Mesendoderm (in vitro differentiated cells): ENCODE measurements at regions not wholly inside any gene's neighbourhood (a gene's known extent, or its start where the extent isn't known, plus 50 kb on each side); places are given as distances from the start of the nearest gene placed in this dataset.
A peak's percentile ranks its signal among the peaks of the same experiment; 100 is the strongest.
"Not testable (repeated sequence)": the region's sequence is repeated elsewhere in the genome, so short reads cannot be mapped to it uniquely, and the experiment has no call there.

Experiments used
- DNase-seq: peaks from one replicate; pipeline ENCODE4 v3.0.0; 2013
- H2AK5ac ChIP-seq: 2 replicates; pipeline ENCODE4 v1.6.1; 2013; ENCODE audit warnings: low read length, inconsistent platforms
- H2BK120ac ChIP-seq: 2 replicates; pipeline ENCODE4 v1.6.1; 2013; ENCODE audit warnings: low read depth, mild to moderate bottlenecking, low read length, moderate library complexity, mixed read lengths
- H2BK15ac ChIP-seq: replicated peaks from 2 replicates; pipeline ENCODE4 v1.6.1; 2013; ENCODE audit warnings: low read depth, mild to moderate bottlenecking, moderate library complexity
- H2BK5ac ChIP-seq: 2 replicates; pipeline ENCODE4 v1.6.1; 2013; ENCODE audit warnings: low read length, inconsistent platforms
- H3K18ac ChIP-seq: 2 replicates; pipeline ENCODE4 v1.6.1; 2013; ENCODE audit warnings: mild to moderate bottlenecking, low read length, mixed read lengths
- H3K23ac ChIP-seq: one replicate; pipeline ENCODE4 v1.6.1; 2013; ENCODE audit warnings: low read length
- H3K27ac ChIP-seq: 2 replicates; pipeline ENCODE4 v1.5.1; 2013; ENCODE audit warnings: low read depth, mild to moderate bottlenecking, inconsistent platforms, low read length, moderate library complexity
- H3K27me3 ChIP-seq: 2 replicates; pipeline ENCODE4 v1.6.1; 2013; ENCODE audit warnings: low read length, control low read depth, mild to moderate bottlenecking, inconsistent platforms; ENCODE audit not compliant: insufficient read depth, poor library complexity
- H3K36me3 ChIP-seq: 2 replicates; pipeline ENCODE4 v1.6.1; 2013; ENCODE audit warnings: low read length, inconsistent platforms; ENCODE audit not compliant: control insufficient read depth, insufficient read depth
- H3K4ac ChIP-seq: one replicate; pipeline ENCODE4 v1.6.1; 2013; ENCODE audit warnings: low read depth, mild to moderate bottlenecking, low read length, moderate library complexity
- H3K4me1 ChIP-seq: 2 replicates; pipeline ENCODE4 v1.6.1; 2013; ENCODE audit warnings: low read depth, low read length, inconsistent platforms; ENCODE audit not compliant: control insufficient read depth
- H3K4me2 ChIP-seq: 2 replicates; pipeline ENCODE4 v1.6.1; 2013; ENCODE audit warnings: low read length
- H3K4me3 ChIP-seq: 2 replicates; pipeline ENCODE4 v1.5.1; 2013; ENCODE audit warnings: mild to moderate bottlenecking, low read length
- H3K56ac ChIP-seq: one replicate; pipeline ENCODE4 v1.6.1; 2013; ENCODE audit warnings: low read length
- H3K79me1 ChIP-seq: 2 replicates; pipeline ENCODE4 v1.6.1; 2013; ENCODE audit warnings: low read length, inconsistent platforms
- H3K79me2 ChIP-seq: 2 replicates; pipeline ENCODE4 v1.6.1; 2013; ENCODE audit warnings: mild to moderate bottlenecking, low read length; ENCODE audit not compliant: control insufficient read depth, insufficient read depth
- H3K9ac ChIP-seq: 2 replicates; pipeline ENCODE4 v1.6.1; 2013; ENCODE audit warnings: low read length, inconsistent platforms
- H4K5ac ChIP-seq: one replicate; pipeline ENCODE4 v1.6.1; 2013; ENCODE audit warnings: low read length
- H4K8ac ChIP-seq: one replicate; pipeline ENCODE4 v1.6.1; 2013; ENCODE audit warnings: low read depth, mild to moderate bottlenecking, control low read depth, low read length, moderate library complexity
- WGBS: extraction: QIAGEN DNeasy Blood & Tissue Kit; methylation state at CpG from one replicate; pipeline ENCODE4 v1.1.7; 2013; ENCODE audit warnings: low lambda C conversion rate, missing lambda C conversion rate; ENCODE audit not compliant: insufficient coverage; ENCODE audit errors: extremely low coverage; 5-methylcytosine and 5-hydroxymethylcytosine counted together

- Histone ChIP-seq H2AK5ac (no peak overlapping the region), H3K56ac (no peak overlapping the region), H3K79me1 (no peaks in the 10 kb centered on the region), H3K27me3 (no peaks in the 10 kb centered on the region), H3K4me3 (peak overlapping the region; percentile 26), H3K4me2 (peak overlapping the region; percentile 23), H3K36me3 (no peaks in the 10 kb centered on the region), H4K8ac (no peak overlapping the region), H3K4me1 (no peaks in the 10 kb centered on the region), H4K5ac (no peak overlapping the region), H3K4ac (no peak overlapping the region), H2BK15ac (no peak overlapping the region), H3K27ac (no peak overlapping the region), H3K79me2 (no peaks in the 10 kb centered on the region), H2BK5ac (no peak overlapping the region), H3K9ac (peak overlapping the region; percentile 22), H2BK120ac (no peak overlapping the region), H3K23ac (no peak overlapping the region), H3K18ac (no peak overlapping the region)
- WGBS: no CpG with 5 or more reads among the region's 34 CpGs
- DNase-seq: peak; percentile 68
Measured at GRCh38 chr20:30811885-30812671, 445.4 kb upstream of the DEFB115 start.

DNA sequence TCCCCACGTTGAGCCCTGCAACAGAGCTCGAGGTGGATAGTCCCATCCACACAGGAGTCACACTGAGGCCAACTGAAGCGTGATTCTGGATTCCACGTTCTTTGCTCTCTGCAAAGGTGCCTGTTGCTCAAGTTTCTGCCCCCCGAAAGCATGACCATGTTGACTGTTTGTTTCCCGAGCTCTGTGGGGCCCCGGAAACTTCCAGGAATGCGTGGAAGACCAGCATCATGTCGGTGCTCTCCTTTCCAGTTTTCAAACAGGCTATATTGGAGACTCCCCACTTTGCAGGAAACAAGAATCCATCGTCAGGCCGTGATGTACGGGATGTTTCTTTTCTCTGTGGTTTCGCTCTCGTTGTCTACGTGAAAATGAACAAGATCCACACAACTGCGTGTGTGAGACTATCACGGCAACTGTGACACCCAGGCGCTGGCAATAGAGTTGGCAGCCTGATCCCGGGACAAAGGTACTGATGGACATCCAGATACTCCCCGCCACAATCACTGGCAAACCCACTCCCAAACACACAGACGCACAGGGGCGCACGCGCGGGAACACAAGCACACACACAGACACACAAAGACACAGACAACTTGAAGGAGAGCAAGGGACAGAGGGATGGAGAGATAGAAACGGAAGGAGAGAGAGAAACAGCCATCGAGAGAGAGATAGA, 444.6 kb upstream of the DEFB115 start:
- no peak overlapping the region for H3K27ac ChIP-seq
- H3K79me1 ChIP-seq: no peaks in the 10 kb centered on the region
- no peak overlapping the region for H3K23ac ChIP-seq
- no peaks in the 10 kb centered on the region for H3K27me3 ChIP-seq
- no peak overlapping the region for H3K4me2 ChIP-seq
- H2BK5ac ChIP-seq: no peak overlapping the region
- H2BK120ac ChIP-seq: no peak overlapping the region
- no peaks in the 10 kb centered on the region for H3K36me3 ChIP-seq
- no peak overlapping the region for H2BK15ac ChIP-seq
- H3K18ac ChIP-seq: no peak overlapping the region
- H3K4ac ChIP-seq: no peak overlapping the region
- H3K4me3 ChIP-seq: no peak overlapping the region
- H4K8ac ChIP-seq: no peak overlapping the region
- H3K9ac ChIP-seq: no peak overlapping the region
- H4K5ac ChIP-seq: no peak overlapping the region
- no peak for DNase-seq
- no peaks in the 10 kb centered on the region for H3K4me1 ChIP-seq
- no peak overlapping the region for H3K56ac ChIP-seq
- H2AK5ac ChIP-seq: no peak overlapping the region
- H3K79me2 ChIP-seq: no peaks in the 10 kb centered on the region
- WGBS: no CpG with 5 or more reads among the region's 27 CpGs

- no CpG with 5 or more reads among the region's 53 CpGs for WGBS
Measured at GRCh38 chr20:30813412-30814311, 443.8 kb upstream of the DEFB115 start.

GRCh38 chr20:30814312-30814639, 443.2 kb upstream of the DEFB115 start:
- H3K4me1 ChIP-seq, DNase-seq, H3K18ac ChIP-seq, H4K8ac ChIP-seq, H3K9ac ChIP-seq, H3K79me1 ChIP-seq, H2BK5ac ChIP-seq, H3K27me3 ChIP-seq, H3K4me2 ChIP-seq, H3K36me3 ChIP-seq, H3K23ac ChIP-seq, H2BK120ac ChIP-seq, H3K79me2 ChIP-seq, H2AK5ac ChIP-seq, H2BK15ac ChIP-seq, H3K27ac ChIP-seq, H4K5ac ChIP-seq, H3K4me3 ChIP-seq, H3K4ac ChIP-seq, H3K56ac ChIP-seq: not testable (repeated sequence)
- WGBS: no CpG with 5 or more reads among the region's 24 CpGs

More at GRCh38 chr20:30813412-30814311, 443.8 kb upstream of the DEFB115 start:
- not testable (repeated sequence) for H4K5ac ChIP-seq, H3K36me3 ChIP-seq, H3K4ac ChIP-seq, H3K4me1 ChIP-seq, H3K56ac ChIP-seq, H2BK120ac ChIP-seq, H3K9ac ChIP-seq, DNase-seq, H3K23ac ChIP-seq, H2AK5ac ChIP-seq, H4K8ac ChIP-seq, H3K79me1 ChIP-seq, H3K18ac ChIP-seq, H2BK15ac ChIP-seq, H3K79me2 ChIP-seq, H3K4me3 ChIP-seq, H3K27me3 ChIP-seq, H3K4me2 ChIP-seq, H3K27ac ChIP-seq, H2BK5ac ChIP-seq

- H3K4ac ChIP-seq, H3K4me2 ChIP-seq, H2AK5ac ChIP-seq, H4K5ac ChIP-seq, H2BK5ac ChIP-seq, H3K27me3 ChIP-seq, H3K9ac ChIP-seq, H4K8ac ChIP-seq, H3K36me3 ChIP-seq, H3K4me1 ChIP-seq, H3K18ac ChIP-seq, H3K27ac ChIP-seq, H3K79me1 ChIP-seq, H2BK15ac ChIP-seq, H2BK120ac ChIP-seq, DNase-seq, H3K56ac ChIP-seq, H3K4me3 ChIP-seq, H3K23ac ChIP-seq, H3K79me2 ChIP-seq: not testable (repeated sequence)
- WGBS: no CpG with 5 or more reads among the region's 13 CpGs
Measured at GRCh38 chr20:30815027-30815576, 442.4 kb upstream of the DEFB115 start.
